Head of caudate nucleus (tissue), 42 donors: ENCODE measurements at regions not wholly inside any gene's neighbourhood (a gene's known extent, or its start where the extent isn't known, plus 50 kb on each side); places are given as distances from the start of the nearest gene placed in this dataset.
"Not testable (repeated sequence)": the region's sequence is repeated elsewhere in the genome, so short reads cannot be mapped to it uniquely, and the experiment has no call there.

Experiments
- DNase-seq, 42 donors: peaks; one replicate each; pipeline versions ENCODE4 v3.0.0 to v3.0.0-alpha.2; 2020 to 2021; ENCODE audit warnings: mixed read lengths in 7 of 42
- intact Hi-C: fragments of 100-400 bp; cut with DNase I; formaldehyde crosslinking; loops from one replicate; pipeline ENCODE4 v1.15.0; 2022

GRCh38 chr6:106740287-106740686, 110.9 kb downstream of the QRSL1 start:
- intact Hi-C loops = no loop called here

GRCh38 chr6:106739387-106739786, 110.0 kb downstream of the QRSL1 start:
- DNase-seq = peak in 26 of 42 donors; percentile 2 to 70 (median 29)
- intact Hi-C loops = no loop called here

More at GRCh38 chr6:106740287-106740686, 110.9 kb downstream of the QRSL1 start:
- no peak for DNase-seq

- DNase-seq = no peak
- intact Hi-C loops = no loop called here
Observed at GRCh38 chr6:106736502-106736901, 107.1 kb downstream of the QRSL1 start.

- intact Hi-C loops = no loop called here
- no peak for DNase-seq
Observed at GRCh38 chr6:106735828-106736227, 106.5 kb downstream of the QRSL1 start.

GRCh38 chr6:106735136-106735633, 105.8 kb downstream of the QRSL1 start:
- no peak for DNase-seq
- intact Hi-C loops = no loop called here

- DNase-seq = no peak
- intact Hi-C loops = no loop called here
Observed at GRCh38 chr6:106733386-106733785, 104.0 kb downstream of the QRSL1 start.

GRCh38 chr6:106732376-106732940, 103.1 kb downstream of the QRSL1 start:
- intact Hi-C loops = no loop called here
- no peak for DNase-seq

GRCh38 chr6:106731843-106732160, 102.4 kb downstream of the QRSL1 start:
- no peak for DNase-seq
- intact Hi-C loops = no loop called here

GRCh38 chr6:106731144-106731842, 101.9 kb downstream of the QRSL1 start:
- no peak for DNase-seq
- intact Hi-C loops = no loop called here

GRCh38 chr6:106730718-106731117, 101.3 kb downstream of the QRSL1 start:
- DNase-seq = no peak
- intact Hi-C loops = no loop called here

- DNase-seq = no peak
- intact Hi-C loops = no loop called here
Observed at GRCh38 chr6:106730264-106730663, 100.9 kb downstream of the QRSL1 start.

- intact Hi-C loops = no loop called here
Observed at GRCh38 chr6:106729841-106730240, 100.5 kb downstream of the QRSL1 start.

GRCh38 chr6:106728296-106728870, 99.0 kb downstream of the QRSL1 start:
- DNase-seq = no peak
- intact Hi-C loops = no loop called here

More at GRCh38 chr6:106729841-106730240, 100.5 kb downstream of the QRSL1 start:
- no peak for DNase-seq

- intact Hi-C loops = no loop called here
- no peak for DNase-seq
Observed at GRCh38 chr6:106727480-106728149, 98.2 kb downstream of the QRSL1 start.

GRCh38 chr6:106724848-106725247, 95.5 kb downstream of the QRSL1 start:
- no peak for DNase-seq
- intact Hi-C loops = no loop called here

GRCh38 chr6:106724337-106724736, 95.0 kb downstream of the QRSL1 start:
- intact Hi-C loops = no loop called here
- DNase-seq = no peak

GRCh38 chr6:106723419-106723818, 94.0 kb downstream of the QRSL1 start:
- DNase-seq, intact Hi-C loops: not testable (repeated sequence)

- DNase-seq, intact Hi-C loops: not testable (repeated sequence)
Observed at GRCh38 chr6:106721189-106721588, 91.8 kb downstream of the QRSL1 start.
